ENCODE measurements at regions not wholly inside any gene's neighbourhood (a gene's known extent, or its start where the extent isn't known, plus 50 kb on each side); places are given as distances from the start of the nearest gene placed in this dataset.

GRCh38 chr5:98099448-98100105 is 673.9 kb upstream of the RGMB start:
- H3K18ac ChIP-seq (ENCODE audit: low read depth, low read length) = peak overlapping the region; percentile 93; the same call in 1 of the 2 replicates
- intact Hi-C loops (cut with micrococcal nuclease) = loop anchor here (10.0 kb wide), 1 partner anchor 865 kb away; no protein-coding TSS in a partner anchor
- ChIA-PET POLR2A (ENCODE audit: unreplicated experiment) (interaction anchor here (0.6 kb wide), 1 partner anchor 14 kb away, joined by 5 read pairs; no protein-coding TSS in a partner anchor), CTCF (interaction anchor here (0.6 to 1.1 kb wide), 2 partner anchors 9 to 1498 kb away, joined by 3 read pairs; no protein-coding TSS in a partner anchor)
- no peaks in the 10 kb centered on the region for H4K20me1 ChIP-seq (ENCODE audit: insufficient read depth, low read length)
- no peak overlapping the region for H3K56ac ChIP-seq (ENCODE audit: extremely low read depth, insufficient read depth, low read length)
- peak overlapping the region; percentile 92 for H2BK5ac ChIP-seq (ENCODE audit: low read depth, low read length, poor library complexity, severe bottlenecking)
- DNase-seq = peak; percentile 44
- peak overlapping the region; percentile 7; the same call in 1 of the 2 replicates for H3K4me2 ChIP-seq (ENCODE audit: low read depth, low read length)
- no peaks in the 10 kb centered on the region for H3K27me3 ChIP-seq (ENCODE audit: control insufficient read depth, insufficient read depth, low read length)
- peak overlapping the region; percentile 52; the same call in 1 of the 2 replicates for H4K91ac ChIP-seq (ENCODE audit: insufficient read depth, low read depth, low read length)
- peak overlapping the region; percentile 69 to 91; a peak in 2 of 4 replicates for H4K8ac ChIP-seq (ENCODE audit: low read depth in 2 of 2, low read length in 2 of 2)
- peaks cover 3% of the 10 kb centered on the region; the same call in 1 of the 2 replicates for H3K9me1 ChIP-seq (ENCODE audit: insufficient read depth, low read length)
- H2AK5ac ChIP-seq (ENCODE audit: low read depth, low read length) = no peak overlapping the region
- peak overlapping the region; percentile 93; the same call in 1 of the 2 replicates for H4K5ac ChIP-seq (ENCODE audit: low read depth, low read length)
- H2BK15ac ChIP-seq (ENCODE audit: low read depth, low read length) = 0 out of 3 replicates have a peak overlapping the region, but pooled peaks have one; percentile 70
- no CpG with 5 or more reads among the region's 3 CpGs for WGBS, 2 experiments (ENCODE audit: extremely low coverage in 2 of 2, insufficient read length in 1 of 2)
- peaks cover 4% of the 10 kb centered on the region for H3K4me1 ChIP-seq (ENCODE audit: control insufficient read depth, insufficient read depth, low read length)
- no peaks in the 10 kb centered on the region for H3K9me3 ChIP-seq (ENCODE audit: control insufficient read depth, insufficient read depth, low read length)
- H2AK9ac ChIP-seq (replicated peaks; ENCODE audit: low read depth, low read length, poor library complexity) = no peak overlapping the region
- H2AFZ ChIP-seq (replicated peaks; ENCODE audit: low read length, poor library complexity) = no peak overlapping the region
- H3K27ac ChIP-seq (ENCODE audit: insufficient read depth, low read length) = peak overlapping the region; percentile 36; the same call in 1 of the 2 replicates
- H2BK20ac ChIP-seq (ENCODE audit: low read depth, low read length) = peak overlapping the region; percentile 81
- no peak overlapping the region for H3K4me3 ChIP-seq (ENCODE audit: insufficient read depth, low read depth, low read length)
- in situ Hi-C loops (cut with MboI; ENCODE audit: low sequenced_read_pairs) = no loop called here
- ATAC-seq (ENCODE audit: low read depth) = no peak
- no peaks in the 10 kb centered on the region for H3K36me3 ChIP-seq (ENCODE audit: control insufficient read depth, insufficient read depth, low read length)
- peak overlapping the region; percentile 61; the same call in 1 of the 2 replicates for H3K23ac ChIP-seq (ENCODE audit: low read depth, low read length)
- H3K9ac ChIP-seq (ENCODE audit: low read depth, low read length) = no peak overlapping the region
- dilution Hi-C loops (cut with HindIII; ENCODE audit: low sequenced_read_pairs, unreplicated experiment) = no loop called here
- H2BK120ac ChIP-seq (ENCODE audit: low read depth, low read length) = peak overlapping the region; percentile 83; the same call in 1 of the 2 replicates
- no TSS peak for BruUV-seq (replicated peaks)
- H3K4ac ChIP-seq (ENCODE audit: low read depth, low read length) = peak overlapping the region; percentile 80; the same call in 1 of the 2 replicates
- 0 out of 2 replicates have a peak overlapping the region, but pooled peaks have one; percentile 44 for H3K14ac ChIP-seq (replicated peaks; ENCODE audit: low read depth, low read length)
- H3K79me1 ChIP-seq (ENCODE audit: low read depth in 1 of 2, low read length in 2 of 2) = no peaks in the 10 kb centered on the region
- TF ChIP-seq FOS (IDR thresholded peaks at IDR 0.05; ENCODE audit: low read depth, low read length) (no peak), RCOR1 (IDR thresholded peaks at IDR 0.05; ENCODE audit: insufficient replicate concordance, low read length) (no peak), SMC3 (IDR thresholded peaks at IDR 0.05; ENCODE audit: low read depth, low read length) (no peak), CTCF (conservative IDR thresholded peaks at IDR 0.05; ENCODE audit: low read depth, low read length) (no peak), ELK1 (IDR thresholded peaks at IDR 0.05; ENCODE audit: borderline replicate concordance, low read depth, low read length) (no peak), CHD1 (IDR thresholded peaks at IDR 0.05; ENCODE audit: low read depth, low read length) (no peak), POLR2A (IDR thresholded peaks at IDR 0.05; ENCODE audit: low read depth, low read length) (no peak), BHLHE40 (IDR thresholded peaks at IDR 0.05; ENCODE audit: low read depth, low read length) (no peak), USF2 (IDR thresholded peaks at IDR 0.05; ENCODE audit: low read depth, low read length) (no peak), NFE2L2 (IDR thresholded peaks at IDR 0.05; ENCODE audit: low read depth, low read length) (no peak), MAZ (IDR thresholded peaks at IDR 0.05; ENCODE audit: borderline replicate concordance, low read depth, low read length) (no peak), RFX5 (IDR thresholded peaks at IDR 0.05; ENCODE audit: low read depth, low read length) (no peak), CEBPB (IDR thresholded peaks at IDR 0.05; ENCODE audit: low read depth, low read length) (no peak), RAD21 (IDR thresholded peaks at IDR 0.05; ENCODE audit: low read length) (no peak)
